Fibroblast of skin of scalp (primary cell): ENCODE measurements at regions not wholly inside any gene's neighbourhood (a gene's known extent, or its start where the extent isn't known, plus 50 kb on each side); places are given as distances from the start of the nearest gene placed in this dataset.
A peak's percentile ranks its signal among the peaks of the same experiment; 100 is the strongest.
"Not testable (repeated sequence)": the region's sequence is repeated elsewhere in the genome, so short reads cannot be mapped to it uniquely, and the experiment has no call there.

Source experiments
- DNase-seq: peaks from one replicate; pipeline ENCODE4 v3.0.0-alpha.2; 2013

- DNase-seq: no peak
Measured at GRCh38 chr10:111600772-111601171, 523.9 kb downstream of the ADRA2A start.

GRCh38 chr10:111612273-111612672, 535.4 kb downstream of the ADRA2A start:
- no peak for DNase-seq

- DNase-seq: no peak
Measured at GRCh38 chr10:111634191-111634590, 549.4 kb downstream of the GPAM start.

GRCh38 chr10:111646021-111646420, 537.5 kb downstream of the GPAM start:
- DNase-seq: peak; percentile 5

- peak; percentile 75 for DNase-seq
Measured at GRCh38 chr10:111648046-111648445, 535.5 kb downstream of the GPAM start.

- DNase-seq: not testable (repeated sequence)
Measured at GRCh38 chr10:111649080-111649479, 534.5 kb downstream of the GPAM start.

- DNase-seq: no peak
Measured at GRCh38 chr10:111650088-111650487, 533.5 kb downstream of the GPAM start.

GRCh38 chr10:111656066-111656465, 527.5 kb downstream of the GPAM start:
- no peak for DNase-seq

GRCh38 chr10:111677759-111678158, 505.8 kb downstream of the GPAM start:
- DNase-seq: peak; percentile 5

GRCh38 chr10:111686796-111687195, 496.8 kb downstream of the GPAM start:
- DNase-seq: no peak

- peak; percentile 27 for DNase-seq
Measured at GRCh38 chr10:111698711-111699110, 484.9 kb downstream of the GPAM start.

GRCh38 chr10:111703986-111704385, 479.6 kb downstream of the GPAM start:
- DNase-seq: no peak

- DNase-seq: peak; percentile 75
Measured at GRCh38 chr10:111705021-111705420, 478.5 kb downstream of the GPAM start.

- DNase-seq: no peak
Measured at GRCh38 chr10:111706331-111706730, 477.2 kb downstream of the GPAM start.

GRCh38 chr10:111707076-111707475, 476.5 kb downstream of the GPAM start:
- DNase-seq: peak; percentile 76

- peak; percentile 36 for DNase-seq
Measured at GRCh38 chr10:111709603-111710002, 474.0 kb downstream of the GPAM start.

GRCh38 chr10:111716032-111716431, 467.5 kb downstream of the GPAM start:
- no peak for DNase-seq

GRCh38 chr10:111724121-111724520, 459.4 kb downstream of the GPAM start:
- DNase-seq: no peak

GRCh38 chr10:111725050-111725449, 458.5 kb downstream of the GPAM start:
- DNase-seq: no peak

- no peak for DNase-seq
Measured at GRCh38 chr10:111732166-111732785, 451.3 kb downstream of the GPAM start.

- DNase-seq: no peak
Measured at GRCh38 chr10:111739125-111739873, 444.3 kb downstream of the GPAM start.

- no peak for DNase-seq
Measured at GRCh38 chr10:111739874-111740139, 443.8 kb downstream of the GPAM start.

- no peak for DNase-seq
Measured at GRCh38 chr10:111745982-111746381, 437.6 kb downstream of the GPAM start.

- DNase-seq: peak; percentile 55
Measured at GRCh38 chr10:111747751-111748150, 435.8 kb downstream of the GPAM start.

GRCh38 chr10:111748184-111748583, 435.4 kb downstream of the GPAM start:
- DNase-seq: no peak
